ENCODE measurements at regions not wholly inside any gene's neighbourhood (a gene's known extent, or its start where the extent isn't known, plus 50 kb on each side); places are given as distances from the start of the nearest gene placed in this dataset.

DNA sequence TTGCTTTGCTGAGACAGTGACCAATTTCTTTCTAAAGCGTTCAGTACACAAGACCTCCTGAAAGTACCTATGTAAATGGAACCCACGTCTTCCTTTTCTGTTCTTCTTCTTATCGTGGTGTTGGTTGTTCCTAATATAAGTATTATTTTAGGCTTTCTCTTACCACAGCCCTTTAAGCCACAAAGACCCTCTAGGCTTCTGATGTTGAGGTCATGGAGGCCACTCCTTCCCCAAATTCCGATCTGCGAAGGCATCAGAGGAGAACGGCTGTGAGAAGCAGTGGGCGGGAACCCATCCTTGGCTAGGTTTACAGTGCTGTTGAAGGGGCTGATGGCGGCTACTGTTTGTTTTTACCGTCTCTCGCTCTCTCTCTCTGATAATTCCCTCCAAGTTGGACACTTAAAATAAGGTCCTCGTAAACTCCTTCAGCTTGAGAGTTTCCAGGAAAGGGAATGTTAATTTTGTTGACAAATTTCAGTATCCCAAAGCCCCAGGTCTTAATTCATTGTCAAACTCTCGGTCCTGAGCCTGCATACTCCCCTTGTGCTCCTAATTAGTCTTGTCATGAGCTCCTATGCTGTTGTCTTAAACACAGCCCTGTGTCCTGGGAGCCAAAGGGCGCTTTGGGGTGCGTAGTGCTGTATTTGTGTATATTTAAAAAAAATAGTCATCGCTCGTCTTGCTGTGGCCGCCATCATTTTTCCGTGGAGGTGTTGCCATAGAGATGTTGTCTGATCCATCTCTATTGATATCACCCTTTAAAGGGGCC lies 178.8 kb downstream of the OPA1 start:
- no peaks in the 10 kb centered on the region for H3K4me1 ChIP-seq
- no peak for TF ChIP-seq POLR2A (IDR thresholded peaks at IDR 0.05)
- TF ChIP-seq, protein P1, sequence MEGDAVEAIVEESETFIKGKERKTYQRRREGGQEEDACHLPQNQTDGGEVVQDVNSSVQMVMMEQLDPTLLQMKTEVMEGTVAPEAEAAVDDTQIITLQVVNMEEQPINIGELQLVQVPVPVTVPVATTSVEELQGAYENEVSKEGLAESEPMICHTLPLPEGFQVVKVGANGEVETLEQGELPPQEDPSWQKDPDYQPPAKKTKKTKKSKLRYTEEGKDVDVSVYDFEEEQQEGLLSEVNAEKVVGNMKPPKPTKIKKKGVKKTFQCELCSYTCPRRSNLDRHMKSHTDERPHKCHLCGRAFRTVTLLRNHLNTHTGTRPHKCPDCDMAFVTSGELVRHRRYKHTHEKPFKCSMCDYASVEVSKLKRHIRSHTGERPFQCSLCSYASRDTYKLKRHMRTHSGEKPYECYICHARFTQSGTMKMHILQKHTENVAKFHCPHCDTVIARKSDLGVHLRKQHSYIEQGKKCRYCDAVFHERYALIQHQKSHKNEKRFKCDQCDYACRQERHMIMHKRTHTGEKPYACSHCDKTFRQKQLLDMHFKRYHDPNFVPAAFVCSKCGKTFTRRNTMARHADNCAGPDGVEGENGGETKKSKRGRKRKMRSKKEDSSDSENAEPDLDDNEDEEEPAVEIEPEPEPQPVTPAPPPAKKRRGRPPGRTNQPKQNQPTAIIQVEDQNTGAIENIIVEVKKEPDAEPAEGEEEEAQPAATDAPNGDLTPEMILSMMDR (IDR thresholded peaks at IDR 0.05), result no peak
- peaks cover 0 to 31% (median 0%) of the 10 kb centered on the region in 4 donors for H3K27me3 ChIP-seq
- H3K9me3 ChIP-seq, result no peaks in the 10 kb centered on the region
- H3K36me3 ChIP-seq, result no peaks in the 10 kb centered on the region
- H3K27ac ChIP-seq, result no peak overlapping the region
- no peak overlapping the region for H3K4me3 ChIP-seq
- intact Hi-C loops (cut with DNase I), result loop anchor here (10.0 kb wide), 1 partner anchor 97 kb away; no protein-coding TSS in a partner anchor
- no peak for DNase-seq
- WGBS, 2 donors, result 86 to 90% methylated on average over 18 of the region's 18 CpGs

- peaks cover 0 to 37% (median 0%) of the 10 kb centered on the region in 4 donors for H3K27me3 ChIP-seq
- intact Hi-C loops (cut with DNase I), result loop anchor here (10.0 kb wide), 1 partner anchor 98 kb away; no protein-coding TSS in a partner anchor
- no peaks in the 10 kb centered on the region for H3K4me1 ChIP-seq
- no peaks in the 10 kb centered on the region for H3K36me3 ChIP-seq
- WGBS, 2 donors, result 47 to 50% methylated on average over 2 to 7 of the region's 9 CpGs
- H3K9me3 ChIP-seq, result no peaks in the 10 kb centered on the region
- DNase-seq, result no peak
- H3K27ac ChIP-seq, result no peak overlapping the region
- TF ChIP-seq, protein P1 (IDR thresholded peaks at IDR 0.05), result no peak
- no peak for TF ChIP-seq POLR2A (IDR thresholded peaks at IDR 0.05)
- no peak overlapping the region for H3K4me3 ChIP-seq
Observed at GRCh38 chr3:193772422-193772763, 179.4 kb downstream of the OPA1 start.

- intact Hi-C loops (cut with DNase I), result loop anchor here (10.0 kb wide), 1 partner anchor 99 kb away; no protein-coding TSS in a partner anchor
- Histone ChIP-seq H3K27ac (no peak overlapping the region), H3K4me3 (no peak overlapping the region), H3K27me3 (peaks cover 0 to 42% (median under 1%) of the 10 kb centered on the region in 4 donors), H3K36me3 (no peaks in the 10 kb centered on the region), H3K9me3 (no peaks in the 10 kb centered on the region), H3K4me1 (no peaks in the 10 kb centered on the region)
- WGBS, 2 donors, result 62 to 69% methylated on average over 3 to 7 of the region's 8 CpGs
- TF ChIP-seq, protein P1 (IDR thresholded peaks at IDR 0.05), result no peak
- TF ChIP-seq POLR2A (IDR thresholded peaks at IDR 0.05), result no peak
- no peak for DNase-seq
Observed at GRCh38 chr3:193773266-193774220, 180.5 kb downstream of the OPA1 start.

DNA sequence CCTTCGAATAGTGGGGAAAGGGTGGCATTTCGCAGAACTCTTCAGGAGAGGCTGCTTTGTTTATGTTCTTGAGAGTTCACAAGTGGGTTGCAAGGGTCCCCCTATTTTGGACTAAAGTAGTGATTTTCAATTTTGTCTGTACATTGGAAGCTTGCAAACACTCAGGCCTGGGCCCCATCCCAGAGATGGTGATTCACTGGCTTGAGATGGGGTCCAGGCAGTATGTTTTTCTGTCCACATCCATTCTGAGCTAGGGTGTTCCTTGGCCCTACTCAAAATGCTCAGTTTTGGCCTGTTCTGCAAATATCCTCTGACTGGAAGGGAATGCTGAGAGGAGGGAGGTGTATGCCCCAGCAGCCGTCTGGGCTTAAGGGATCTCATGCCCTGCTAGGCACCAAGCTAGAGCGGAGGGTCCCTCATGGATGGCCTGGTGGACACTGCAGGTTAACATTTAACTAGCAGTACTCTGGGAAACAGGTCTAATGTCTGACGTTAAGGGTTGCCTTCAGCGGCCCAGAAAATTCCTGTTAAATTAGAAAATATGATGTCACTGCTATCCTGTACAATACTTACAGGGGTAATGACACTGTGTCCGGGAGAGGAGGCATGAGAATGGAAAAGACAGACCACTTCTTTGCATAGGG lies 181.4 kb downstream of the OPA1 start:
- DNase-seq, result no peak
- TF ChIP-seq, protein P1 (IDR thresholded peaks at IDR 0.05), result no peak
- no peak for TF ChIP-seq POLR2A (IDR thresholded peaks at IDR 0.05)
- 82 to 90% methylated on average over 5 to 6 of the region's 7 CpGs for WGBS, 2 donors
- Histone ChIP-seq H3K27ac (no peak overlapping the region), H3K4me3 (no peak overlapping the region), H3K27me3 (peaks cover 0 to 50% (median 3%) of the 10 kb centered on the region in 4 donors), H3K4me1 (no peaks in the 10 kb centered on the region), H3K9me3 (no peaks in the 10 kb centered on the region), H3K36me3 (no peaks in the 10 kb centered on the region)
- intact Hi-C loops (cut with DNase I), result loop anchor here (10.0 kb wide), 1 partner anchor 100 kb away; no protein-coding TSS in a partner anchor

Measured in esophagus squamous epithelium (tissue), 5 donors.